ENCODE measurements at regions not wholly inside any gene's neighbourhood (a gene's known extent, or its start where the extent isn't known, plus 50 kb on each side); places are given as distances from the start of the nearest gene placed in this dataset.

DNA sequence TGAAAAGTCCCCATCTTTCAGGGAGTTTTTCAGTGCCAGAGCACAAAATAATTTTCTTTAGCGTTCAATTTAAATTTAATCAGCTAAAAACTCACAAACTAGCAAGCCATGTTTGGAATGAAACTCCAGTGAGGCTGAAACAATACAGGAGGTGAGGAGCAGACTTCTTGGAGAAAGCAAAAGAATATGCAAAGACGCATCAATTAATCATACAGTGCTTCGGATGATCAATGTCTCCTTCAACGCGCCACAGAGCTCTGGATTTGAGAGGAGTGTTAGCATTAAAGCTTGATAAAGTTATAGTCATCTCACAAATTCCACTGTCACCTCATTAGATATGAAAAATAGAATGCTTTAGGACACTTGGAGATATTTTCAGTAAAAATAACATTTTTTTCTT lies 248.0 kb downstream of the WDR11 start:
- DNase-seq = no peak
- no peaks in the 10 kb centered on the region for H3K36me3 Mint-ChIP-seq (ENCODE audit: low read depth)
- ChIA-PET CTCF (no interaction called here), POLR2A (no interaction called here)
- no peaks in the 10 kb centered on the region for H3K27me3 Mint-ChIP-seq (ENCODE audit: low read depth)
- H3K9me3 Mint-ChIP-seq (ENCODE audit: insufficient read depth) = no peaks in the 10 kb centered on the region
- H3K4me3 Mint-ChIP-seq = no peak overlapping the region
- no peak overlapping the region for H3K27ac Mint-ChIP-seq
- H3K4me1 Mint-ChIP-seq (ENCODE audit: low read depth) = no peaks in the 10 kb centered on the region
- ATAC-seq = no peak

GRCh38 chr10:121099592-121099991 lies 248.4 kb downstream of the WDR11 start:
- Mint-ChIP-seq H3K4me3 (no peak overlapping the region), H3K27ac (no peak overlapping the region), H3K27me3 (ENCODE audit: low read depth) (no peaks in the 10 kb centered on the region), H3K9me3 (ENCODE audit: insufficient read depth) (no peaks in the 10 kb centered on the region), H3K36me3 (ENCODE audit: low read depth) (no peaks in the 10 kb centered on the region), H3K4me1 (ENCODE audit: low read depth) (no peaks in the 10 kb centered on the region)
- CTCF ChIA-PET = no interaction called here
- POLR2A ChIA-PET = no interaction called here
- no peak for DNase-seq
- ATAC-seq = no peak

DNA sequence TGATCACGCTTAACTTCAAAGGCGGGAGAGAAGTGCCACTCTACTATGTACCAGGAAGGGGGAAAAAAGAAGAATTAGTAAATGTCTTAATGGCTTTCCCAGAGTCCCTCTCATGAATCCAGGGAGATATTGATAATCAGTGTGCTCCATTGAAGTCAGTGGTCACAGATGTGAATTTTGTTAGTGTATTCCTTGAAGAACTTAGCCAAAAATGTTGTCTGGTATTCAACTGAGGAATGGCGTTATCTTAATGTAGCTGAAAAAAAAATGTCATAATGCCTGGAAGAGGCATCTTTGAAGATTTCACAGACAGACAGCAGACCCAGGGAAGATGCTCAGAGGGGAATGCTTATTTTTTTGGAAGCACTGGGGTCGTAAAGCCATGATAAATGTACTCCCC lies 250.4 kb downstream of the WDR11 start:
- no peak for ATAC-seq
- H3K36me3 Mint-ChIP-seq (ENCODE audit: low read depth) = no peaks in the 10 kb centered on the region
- H3K27me3 Mint-ChIP-seq (ENCODE audit: low read depth) = no peaks in the 10 kb centered on the region
- POLR2A ChIA-PET = no interaction called here
- H3K4me3 Mint-ChIP-seq = no peak overlapping the region
- CTCF ChIA-PET = no interaction called here
- no peaks in the 10 kb centered on the region for H3K4me1 Mint-ChIP-seq (ENCODE audit: low read depth)
- H3K9me3 Mint-ChIP-seq (ENCODE audit: insufficient read depth) = no peaks in the 10 kb centered on the region
- no peak overlapping the region for H3K27ac Mint-ChIP-seq
- no peak for DNase-seq

- ATAC-seq (no peak), DNase-seq (no peak)
- POLR2A ChIA-PET = no interaction called here
- CTCF ChIA-PET = no interaction called here
- H3K4me1 Mint-ChIP-seq (ENCODE audit: low read depth) = no peaks in the 10 kb centered on the region
- H3K36me3 Mint-ChIP-seq (ENCODE audit: low read depth) = no peaks in the 10 kb centered on the region
- H3K27ac Mint-ChIP-seq = no peak overlapping the region
- no peaks in the 10 kb centered on the region for H3K27me3 Mint-ChIP-seq (ENCODE audit: low read depth)
- H3K4me3 Mint-ChIP-seq = no peak overlapping the region
- H3K9me3 Mint-ChIP-seq (ENCODE audit: insufficient read depth) = no peaks in the 10 kb centered on the region
These were observed 251.5 kb downstream of the WDR11 start for GRCh38 chr10:121102706-121103105.

DNA sequence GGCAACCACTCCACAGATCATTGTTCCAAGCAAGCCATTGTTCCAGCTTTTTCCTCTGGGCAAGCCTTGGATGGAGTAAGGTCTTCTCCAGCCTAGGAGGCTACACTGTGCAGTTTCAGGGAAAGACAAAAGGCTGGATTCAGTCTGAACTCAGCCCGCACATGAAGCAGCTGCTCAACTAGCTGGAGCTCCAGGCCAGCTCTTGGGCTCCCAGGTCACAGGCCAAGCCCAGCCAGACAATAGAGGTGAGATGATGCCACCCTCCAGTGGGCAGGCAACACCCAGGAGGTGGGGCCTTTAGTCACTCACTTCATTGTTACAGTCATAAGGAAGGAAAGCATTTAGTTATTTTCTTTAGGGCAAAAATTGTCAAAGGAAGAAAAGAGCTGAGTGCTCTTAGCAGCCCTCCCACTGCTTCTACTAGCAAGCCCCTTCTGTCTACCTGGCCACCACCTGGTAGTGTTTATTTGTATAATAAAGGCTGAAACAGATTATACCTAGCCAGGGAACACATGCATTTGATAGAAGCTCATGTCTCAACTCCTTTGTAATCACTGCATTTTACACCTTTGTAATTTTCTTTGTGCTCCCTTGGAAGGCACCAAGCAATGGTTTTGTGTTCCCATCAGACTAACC lies 253.4 kb downstream of the WDR11 start:
- ATAC-seq = no peak

GRCh38 chr10:121106611-121107010 lies 255.4 kb downstream of the WDR11 start:
- no peaks in the 10 kb centered on the region for H3K4me1 Mint-ChIP-seq (ENCODE audit: low read depth)
- H3K36me3 Mint-ChIP-seq (ENCODE audit: low read depth) = no peaks in the 10 kb centered on the region
- POLR2A ChIA-PET = no interaction called here
- no peak overlapping the region for H3K27ac Mint-ChIP-seq
- H3K27me3 Mint-ChIP-seq (ENCODE audit: low read depth) = no peaks in the 10 kb centered on the region
- H3K9me3 Mint-ChIP-seq (ENCODE audit: insufficient read depth) = no peaks in the 10 kb centered on the region
- CTCF ChIA-PET = no interaction called here
- ATAC-seq = no peak
- no peak overlapping the region for H3K4me3 Mint-ChIP-seq
- no peak for DNase-seq

More for the DNA sequence above, 253.4 kb downstream of the WDR11 start:
- no peak for DNase-seq
- Mint-ChIP-seq H3K9me3 (ENCODE audit: insufficient read depth) (no peaks in the 10 kb centered on the region), H3K36me3 (ENCODE audit: low read depth) (no peaks in the 10 kb centered on the region), H3K4me3 (no peak overlapping the region), H3K4me1 (ENCODE audit: low read depth) (no peaks in the 10 kb centered on the region), H3K27ac (no peak overlapping the region), H3K27me3 (ENCODE audit: low read depth) (no peaks in the 10 kb centered on the region)
- ChIA-PET POLR2A (interaction anchor here (0.7 kb wide), 1 partner anchor 253 kb away, joined by 3 read pairs; no protein-coding TSS in a partner anchor), CTCF (no interaction called here)

- CTCF ChIA-PET = no interaction called here
- DNase-seq (no peak), ATAC-seq (no peak)
- POLR2A ChIA-PET = no interaction called here
- Mint-ChIP-seq H3K36me3 (ENCODE audit: low read depth) (no peaks in the 10 kb centered on the region), H3K4me1 (ENCODE audit: low read depth) (no peaks in the 10 kb centered on the region), H3K27me3 (ENCODE audit: low read depth) (no peaks in the 10 kb centered on the region), H3K4me3 (no peak overlapping the region), H3K27ac (no peak overlapping the region), H3K9me3 (ENCODE audit: insufficient read depth) (no peaks in the 10 kb centered on the region)
These were observed 256.9 kb downstream of the WDR11 start for GRCh38 chr10:121108051-121108450.

GRCh38 chr10:121110369-121110768 lies 259.2 kb downstream of the WDR11 start:
- Mint-ChIP-seq H3K9me3 (ENCODE audit: insufficient read depth) (no peaks in the 10 kb centered on the region), H3K27ac (no peak overlapping the region), H3K4me1 (ENCODE audit: low read depth) (no peaks in the 10 kb centered on the region), H3K27me3 (ENCODE audit: low read depth) (no peaks in the 10 kb centered on the region), H3K4me3 (no peak overlapping the region), H3K36me3 (ENCODE audit: low read depth) (no peaks in the 10 kb centered on the region)
- POLR2A ChIA-PET = no interaction called here
- ATAC-seq (no peak), DNase-seq (no peak)
- CTCF ChIA-PET = no interaction called here

- no peak for DNase-seq
- H3K27me3 Mint-ChIP-seq (ENCODE audit: low read depth) = no peaks in the 10 kb centered on the region
These were observed 261.0 kb downstream of the WDR11 start for GRCh38 chr10:121112136-121112535.

GRCh38 chr10:121112579-121113384 lies 261.6 kb downstream of the WDR11 start:
- Mint-ChIP-seq H3K36me3 (ENCODE audit: low read depth) (no peaks in the 10 kb centered on the region), H3K4me1 (ENCODE audit: low read depth) (no peaks in the 10 kb centered on the region), H3K9me3 (ENCODE audit: insufficient read depth) (no peaks in the 10 kb centered on the region), H3K4me3 (no peak overlapping the region), H3K27me3 (ENCODE audit: low read depth) (no peaks in the 10 kb centered on the region), H3K27ac (no peak overlapping the region)
- DNase-seq (no peak), ATAC-seq (no peak)
- CTCF ChIA-PET = no interaction called here
- POLR2A ChIA-PET = no interaction called here

More at GRCh38 chr10:121112136-121112535, 261.0 kb downstream of the WDR11 start:
- CTCF ChIA-PET = no interaction called here
- no peak overlapping the region for H3K4me3 Mint-ChIP-seq
- H3K9me3 Mint-ChIP-seq (ENCODE audit: insufficient read depth) = no peaks in the 10 kb centered on the region
- H3K36me3 Mint-ChIP-seq (ENCODE audit: low read depth) = no peaks in the 10 kb centered on the region
- H3K4me1 Mint-ChIP-seq (ENCODE audit: low read depth) = no peaks in the 10 kb centered on the region
- H3K27ac Mint-ChIP-seq = no peak overlapping the region
- ATAC-seq = no peak
- POLR2A ChIA-PET = interaction anchor here (0.7 kb wide), 1 partner anchor 11 kb away, joined by 3 read pairs; no protein-coding TSS in a partner anchor

- Mint-ChIP-seq H3K36me3 (ENCODE audit: low read depth) (no peaks in the 10 kb centered on the region), H3K4me1 (ENCODE audit: low read depth) (no peaks in the 10 kb centered on the region), H3K9me3 (ENCODE audit: insufficient read depth) (no peaks in the 10 kb centered on the region), H3K27ac (no peak overlapping the region), H3K27me3 (ENCODE audit: low read depth) (no peaks in the 10 kb centered on the region), H3K4me3 (no peak overlapping the region)
- DNase-seq (no peak), ATAC-seq (no peak)
- POLR2A ChIA-PET = no interaction called here
- CTCF ChIA-PET = no interaction called here
These were observed 262.2 kb downstream of the WDR11 start for GRCh38 chr10:121113385-121113696.

DNA sequence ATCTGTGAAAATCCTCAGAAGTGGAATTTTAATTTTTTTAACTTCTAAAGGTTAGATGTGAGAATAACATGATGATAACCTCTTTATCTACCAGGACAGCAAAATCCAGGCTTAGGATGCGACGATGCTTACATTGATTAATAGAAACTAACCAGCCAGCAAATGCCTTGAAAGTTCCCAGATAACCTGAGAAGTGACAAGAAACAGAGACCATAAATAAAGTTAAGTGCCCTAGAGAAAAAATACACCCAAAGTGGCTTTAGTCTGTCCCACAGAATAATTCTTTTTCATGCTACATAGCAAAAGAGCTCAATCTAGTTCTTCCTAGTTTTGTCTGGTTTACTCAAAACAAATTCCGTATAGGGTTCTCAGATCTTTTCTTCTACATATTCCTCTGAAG lies 262.7 kb downstream of the WDR11 start:
- Mint-ChIP-seq H3K9me3 (ENCODE audit: insufficient read depth) (no peaks in the 10 kb centered on the region), H3K4me3 (no peak overlapping the region), H3K4me1 (ENCODE audit: low read depth) (no peaks in the 10 kb centered on the region), H3K36me3 (ENCODE audit: low read depth) (no peaks in the 10 kb centered on the region), H3K27me3 (ENCODE audit: low read depth) (no peaks in the 10 kb centered on the region), H3K27ac (no peak overlapping the region)
- CTCF ChIA-PET = no interaction called here
- no peak for DNase-seq
- POLR2A ChIA-PET = no interaction called here
- ATAC-seq = no peak

GRCh38 chr10:121115154-121115553 lies 264.0 kb downstream of the WDR11 start:
- Mint-ChIP-seq H3K27ac (no peak overlapping the region), H3K27me3 (ENCODE audit: low read depth) (no peaks in the 10 kb centered on the region), H3K36me3 (ENCODE audit: low read depth) (no peaks in the 10 kb centered on the region), H3K9me3 (ENCODE audit: insufficient read depth) (no peaks in the 10 kb centered on the region), H3K4me3 (no peak overlapping the region), H3K4me1 (ENCODE audit: low read depth) (no peaks in the 10 kb centered on the region)
- CTCF ChIA-PET = no interaction called here
- ATAC-seq (no peak), DNase-seq (no peak)
- POLR2A ChIA-PET = no interaction called here

All from activated CD8-positive, alpha-beta T cell treated with anti-CD3 and anti-CD28 coated beads, Interleukin-2, amount 10 ng/mL, durations not matched to agents 7 days and 5 days (primary cell).